ENCODE measurements at regions not wholly inside any gene's neighbourhood (a gene's known extent, or its start where the extent isn't known, plus 50 kb on each side); places are given as distances from the start of the nearest gene placed in this dataset.

DNA sequence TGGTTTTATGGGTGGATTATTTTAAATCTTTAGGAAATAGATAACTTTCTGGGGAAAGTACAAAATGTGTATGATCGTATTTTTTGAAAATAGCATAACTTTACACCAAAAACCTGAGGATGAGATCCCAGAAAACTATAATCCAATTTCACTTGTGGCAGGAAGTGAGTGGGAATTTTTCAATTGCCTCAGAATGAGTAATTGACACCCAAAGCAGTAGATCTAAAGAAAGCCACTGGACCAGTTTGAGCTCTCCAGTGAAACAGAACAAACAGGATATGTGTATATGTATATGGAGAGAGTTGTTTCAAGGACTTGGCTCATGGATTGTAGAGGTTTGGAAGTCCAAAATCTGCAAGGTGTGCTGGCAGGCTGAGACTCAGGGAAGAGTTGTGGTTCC is 109.2 kb upstream of the SHB start:
- Histone ChIP-seq H3K4me3 (ENCODE audit: low read depth in 1 of 3, low read length in 3 of 3) (no peak overlapping the region), H3K9ac (ENCODE audit: low read depth in 1 of 2, low read length in 2 of 2) (no peak overlapping the region), H3K4me1 (ENCODE audit: control insufficient read depth in 4 of 4, insufficient read depth in 4 of 4, low read length in 3 of 4) (no peaks in the 10 kb centered on the region), H3K9me3 (ENCODE audit: control insufficient read depth in 4 of 4, low read length in 3 of 4) (no peaks in the 10 kb centered on the region), H3K27ac (ENCODE audit: low read depth in 1 of 2, low read length in 2 of 2) (no peak overlapping the region), H3K27me3 (ENCODE audit: control insufficient read depth in 4 of 4, insufficient read depth in 4 of 4, low read length in 3 of 4) (no peaks in the 10 kb centered on the region), H3K36me3 (ENCODE audit: control insufficient read depth in 4 of 4, insufficient read depth in 3 of 4, low read depth in 1 of 4, low read length in 3 of 4) (no peaks in the 10 kb centered on the region)
- no peak for TF ChIP-seq RXRA (IDR thresholded peaks at IDR 0.05)
- TF ChIP-seq, protein P1, sequence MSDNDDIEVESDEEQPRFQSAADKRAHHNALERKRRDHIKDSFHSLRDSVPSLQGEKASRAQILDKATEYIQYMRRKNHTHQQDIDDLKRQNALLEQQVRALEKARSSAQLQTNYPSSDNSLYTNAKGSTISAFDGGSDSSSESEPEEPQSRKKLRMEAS (IDR thresholded peaks at IDR 0.05): no peak
- TF ChIP-seq, protein P2, sequence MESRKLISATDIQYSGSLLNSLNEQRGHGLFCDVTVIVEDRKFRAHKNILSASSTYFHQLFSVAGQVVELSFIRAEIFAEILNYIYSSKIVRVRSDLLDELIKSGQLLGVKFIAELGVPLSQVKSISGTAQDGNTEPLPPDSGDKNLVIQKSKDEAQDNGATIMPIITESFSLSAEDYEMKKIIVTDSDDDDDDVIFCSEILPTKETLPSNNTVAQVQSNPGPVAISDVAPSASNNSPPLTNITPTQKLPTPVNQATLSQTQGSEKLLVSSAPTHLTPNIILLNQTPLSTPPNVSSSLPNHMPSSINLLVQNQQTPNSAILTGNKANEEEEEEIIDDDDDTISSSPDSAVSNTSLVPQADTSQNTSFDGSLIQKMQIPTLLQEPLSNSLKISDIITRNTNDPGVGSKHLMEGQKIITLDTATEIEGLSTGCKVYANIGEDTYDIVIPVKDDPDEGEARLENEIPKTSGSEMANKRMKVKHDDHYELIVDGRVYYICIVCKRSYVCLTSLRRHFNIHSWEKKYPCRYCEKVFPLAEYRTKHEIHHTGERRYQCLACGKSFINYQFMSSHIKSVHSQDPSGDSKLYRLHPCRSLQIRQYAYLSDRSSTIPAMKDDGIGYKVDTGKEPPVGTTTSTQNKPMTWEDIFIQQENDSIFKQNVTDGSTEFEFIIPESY (IDR thresholded peaks at IDR 0.05): no peak
- TF ChIP-seq GABPA (IDR thresholded peaks at IDR 0.05 in 1 of 2, conservative IDR thresholded peaks at IDR 0.05 in 1 of 2): no peak
- no peak for TF ChIP-seq JUND (IDR thresholded peaks at IDR 0.05)
- no peak for TF ChIP-seq TAF1 (conservative IDR thresholded peaks at IDR 0.05)
- no peak for TF ChIP-seq YY1 (IDR thresholded peaks at IDR 0.05)
- no peak for TF ChIP-seq FOXA1 (IDR thresholded peaks at IDR 0.05)
- TF ChIP-seq, protein P3, sequence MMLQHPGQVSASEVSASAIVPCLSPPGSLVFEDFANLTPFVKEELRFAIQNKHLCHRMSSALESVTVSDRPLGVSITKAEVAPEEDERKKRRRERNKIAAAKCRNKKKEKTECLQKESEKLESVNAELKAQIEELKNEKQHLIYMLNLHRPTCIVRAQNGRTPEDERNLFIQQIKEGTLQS (IDR thresholded peaks at IDR 0.05): no peak
- TF ChIP-seq, protein P4, sequence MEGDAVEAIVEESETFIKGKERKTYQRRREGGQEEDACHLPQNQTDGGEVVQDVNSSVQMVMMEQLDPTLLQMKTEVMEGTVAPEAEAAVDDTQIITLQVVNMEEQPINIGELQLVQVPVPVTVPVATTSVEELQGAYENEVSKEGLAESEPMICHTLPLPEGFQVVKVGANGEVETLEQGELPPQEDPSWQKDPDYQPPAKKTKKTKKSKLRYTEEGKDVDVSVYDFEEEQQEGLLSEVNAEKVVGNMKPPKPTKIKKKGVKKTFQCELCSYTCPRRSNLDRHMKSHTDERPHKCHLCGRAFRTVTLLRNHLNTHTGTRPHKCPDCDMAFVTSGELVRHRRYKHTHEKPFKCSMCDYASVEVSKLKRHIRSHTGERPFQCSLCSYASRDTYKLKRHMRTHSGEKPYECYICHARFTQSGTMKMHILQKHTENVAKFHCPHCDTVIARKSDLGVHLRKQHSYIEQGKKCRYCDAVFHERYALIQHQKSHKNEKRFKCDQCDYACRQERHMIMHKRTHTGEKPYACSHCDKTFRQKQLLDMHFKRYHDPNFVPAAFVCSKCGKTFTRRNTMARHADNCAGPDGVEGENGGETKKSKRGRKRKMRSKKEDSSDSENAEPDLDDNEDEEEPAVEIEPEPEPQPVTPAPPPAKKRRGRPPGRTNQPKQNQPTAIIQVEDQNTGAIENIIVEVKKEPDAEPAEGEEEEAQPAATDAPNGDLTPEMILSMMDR (IDR thresholded peaks at IDR 0.05; ENCODE audit: low read depth, low read length, missing input control): no peak
- no peak for TF ChIP-seq FOXA2 (IDR thresholded peaks at IDR 0.05)
- no peak for TF ChIP-seq HNF4A (conservative IDR thresholded peaks at IDR 0.05)
- TF ChIP-seq SP1 (IDR thresholded peaks at IDR 0.05): no peak
- TF ChIP-seq EGR1 (IDR thresholded peaks at IDR 0.05; ENCODE audit: low read depth in 2 of 2): no peak
- TF ChIP-seq RAD21 (IDR thresholded peaks at IDR 0.05): no peak
- TF ChIP-seq, protein P5, sequence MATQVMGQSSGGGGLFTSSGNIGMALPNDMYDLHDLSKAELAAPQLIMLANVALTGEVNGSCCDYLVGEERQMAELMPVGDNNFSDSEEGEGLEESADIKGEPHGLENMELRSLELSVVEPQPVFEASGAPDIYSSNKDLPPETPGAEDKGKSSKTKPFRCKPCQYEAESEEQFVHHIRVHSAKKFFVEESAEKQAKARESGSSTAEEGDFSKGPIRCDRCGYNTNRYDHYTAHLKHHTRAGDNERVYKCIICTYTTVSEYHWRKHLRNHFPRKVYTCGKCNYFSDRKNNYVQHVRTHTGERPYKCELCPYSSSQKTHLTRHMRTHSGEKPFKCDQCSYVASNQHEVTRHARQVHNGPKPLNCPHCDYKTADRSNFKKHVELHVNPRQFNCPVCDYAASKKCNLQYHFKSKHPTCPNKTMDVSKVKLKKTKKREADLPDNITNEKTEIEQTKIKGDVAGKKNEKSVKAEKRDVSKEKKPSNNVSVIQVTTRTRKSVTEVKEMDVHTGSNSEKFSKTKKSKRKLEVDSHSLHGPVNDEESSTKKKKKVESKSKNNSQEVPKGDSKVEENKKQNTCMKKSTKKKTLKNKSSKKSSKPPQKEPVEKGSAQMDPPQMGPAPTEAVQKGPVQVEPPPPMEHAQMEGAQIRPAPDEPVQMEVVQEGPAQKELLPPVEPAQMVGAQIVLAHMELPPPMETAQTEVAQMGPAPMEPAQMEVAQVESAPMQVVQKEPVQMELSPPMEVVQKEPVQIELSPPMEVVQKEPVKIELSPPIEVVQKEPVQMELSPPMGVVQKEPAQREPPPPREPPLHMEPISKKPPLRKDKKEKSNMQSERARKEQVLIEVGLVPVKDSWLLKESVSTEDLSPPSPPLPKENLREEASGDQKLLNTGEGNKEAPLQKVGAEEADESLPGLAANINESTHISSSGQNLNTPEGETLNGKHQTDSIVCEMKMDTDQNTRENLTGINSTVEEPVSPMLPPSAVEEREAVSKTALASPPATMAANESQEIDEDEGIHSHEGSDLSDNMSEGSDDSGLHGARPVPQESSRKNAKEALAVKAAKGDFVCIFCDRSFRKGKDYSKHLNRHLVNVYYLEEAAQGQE (IDR thresholded peaks at IDR 0.05): no peak
- TF ChIP-seq HNF4G (IDR thresholded peaks at IDR 0.05): no peak
- no peak for TF ChIP-seq NR2F2 (IDR thresholded peaks at IDR 0.05)
- DNase-seq (ENCODE audit: low spot score): no peak
- 74% methylated on average over 1 of the region's 1 CpG for WGBS

Measured in liver (tissue), 8 donors.